Stimulated activated CD8-positive, alpha-beta memory T cell treated with anti-CD3 and anti-CD28 coated beads, Interleukin-4, amount 100 ng/mL, for 48 hours (primary cell): ENCODE measurements at regions not wholly inside any gene's neighbourhood (a gene's known extent, or its start where the extent isn't known, plus 50 kb on each side); places are given as distances from the start of the nearest gene placed in this dataset.
"Not testable (repeated sequence)": the region's sequence is repeated elsewhere in the genome, so short reads cannot be mapped to it uniquely, and the experiment has no call there.

Source experiments
- DNase-seq: peaks from one replicate; pipeline ENCODE4 v3.0.0-alpha.2; 2020

- no peak for DNase-seq
These were observed 280.9 kb upstream of the CYLC2 start for GRCh38 chr9:102714184-102714583.

- DNase-seq = not testable (repeated sequence)
These were observed 282.2 kb upstream of the CYLC2 start for GRCh38 chr9:102712910-102713309.

DNA sequence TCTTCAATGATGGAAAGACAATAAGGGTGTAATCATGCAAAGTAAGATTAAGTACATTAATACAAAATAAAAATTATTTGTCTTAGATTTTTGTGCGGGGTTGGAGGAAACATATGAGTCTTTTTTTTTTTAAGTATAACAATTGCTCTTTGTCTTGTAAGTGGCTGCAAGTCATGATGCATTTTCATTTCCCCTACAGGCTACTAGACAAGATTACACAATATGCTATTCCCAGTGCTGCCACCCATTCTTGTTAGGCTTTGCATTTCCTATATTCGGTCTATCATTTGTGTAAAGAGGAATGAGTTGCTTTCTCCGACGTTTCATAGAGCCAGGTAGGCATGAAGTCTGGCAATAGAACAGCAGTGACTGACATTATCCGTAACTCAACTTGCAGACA, 294.2 kb upstream of the CYLC2 start:
- DNase-seq = no peak

DNA sequence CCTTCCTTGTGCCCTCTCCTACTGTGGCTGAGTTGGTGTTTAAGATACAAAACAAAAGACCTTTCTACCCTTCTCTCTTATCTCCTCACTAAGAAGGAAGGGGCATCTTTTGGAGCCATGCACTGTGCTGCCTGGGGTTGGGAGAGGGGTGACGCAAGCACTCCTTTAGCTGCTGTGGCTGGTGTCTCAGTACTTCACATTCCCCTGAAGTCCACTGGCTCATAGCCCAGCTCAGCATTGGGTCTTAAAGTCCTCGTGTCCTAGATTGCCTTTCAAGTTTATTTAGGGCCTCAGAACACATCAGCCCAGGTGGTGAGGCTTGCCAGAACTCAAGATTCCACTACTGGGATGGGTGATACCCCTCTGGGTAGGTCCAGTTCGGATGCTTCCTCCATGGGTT, 325.9 kb upstream of the CYLC2 start:
- no peak for DNase-seq

DNA sequence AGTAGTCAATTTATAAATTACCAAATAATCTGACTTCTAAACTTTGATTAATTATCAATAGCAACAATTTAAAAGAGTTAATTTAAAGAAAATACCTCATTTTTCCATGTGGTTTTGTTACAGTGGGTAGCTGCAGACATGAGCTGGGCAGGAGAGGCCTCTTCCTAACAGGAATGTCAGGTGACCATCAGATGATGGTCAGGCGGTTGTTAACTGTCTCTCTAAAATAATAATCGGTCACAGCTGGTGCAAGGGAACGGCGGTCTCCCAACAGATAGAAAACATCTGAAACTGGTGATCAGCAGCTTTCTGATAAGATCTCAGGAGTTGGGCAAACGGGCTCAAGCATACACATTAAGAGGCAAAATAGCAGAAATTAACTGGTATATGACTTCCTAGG, 342.7 kb upstream of the CYLC2 start:
- no peak for DNase-seq

DNA sequence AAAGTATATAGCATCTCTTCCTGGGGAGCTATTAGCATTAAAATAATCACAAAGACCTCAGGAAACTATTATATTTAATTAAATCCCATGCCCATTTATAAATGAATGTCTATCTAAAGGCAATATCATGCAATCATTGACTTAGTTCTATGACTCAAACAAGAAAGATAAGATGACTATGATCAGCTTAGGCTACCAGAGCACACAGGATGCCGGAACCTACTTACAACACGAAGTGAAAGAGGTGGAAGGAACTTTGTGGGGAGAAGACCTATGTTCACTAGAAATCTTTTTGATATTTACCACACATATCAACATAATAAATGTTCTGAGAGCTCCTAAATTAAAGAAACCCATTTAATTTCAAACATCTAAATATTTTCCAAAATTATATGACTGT, 344.2 kb upstream of the CYLC2 start:
- no peak for DNase-seq

- no peak for DNase-seq
These were observed 352.5 kb upstream of the CYLC2 start for GRCh38 chr9:102642651-102643050.

DNA sequence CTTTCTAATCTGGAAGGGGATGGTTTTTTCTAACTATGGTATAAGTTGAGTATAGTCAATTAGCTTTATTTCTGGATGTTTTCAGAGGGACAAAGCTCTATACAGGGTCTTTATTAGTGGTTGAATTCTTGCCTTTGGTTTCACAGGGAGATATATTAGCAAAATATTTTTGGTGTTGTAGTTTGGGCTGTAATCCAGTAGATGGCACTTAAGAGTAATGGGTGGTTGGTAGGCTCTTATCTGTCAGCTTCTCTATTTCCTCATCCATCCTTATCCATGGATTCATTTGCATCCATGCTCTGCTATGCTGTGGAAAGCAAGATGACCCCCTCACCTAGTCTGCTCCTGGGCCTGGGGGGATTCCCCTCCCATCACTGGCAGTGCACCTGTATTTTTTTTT, 363.6 kb upstream of the CYLC2 start:
- no peak for DNase-seq

DNA sequence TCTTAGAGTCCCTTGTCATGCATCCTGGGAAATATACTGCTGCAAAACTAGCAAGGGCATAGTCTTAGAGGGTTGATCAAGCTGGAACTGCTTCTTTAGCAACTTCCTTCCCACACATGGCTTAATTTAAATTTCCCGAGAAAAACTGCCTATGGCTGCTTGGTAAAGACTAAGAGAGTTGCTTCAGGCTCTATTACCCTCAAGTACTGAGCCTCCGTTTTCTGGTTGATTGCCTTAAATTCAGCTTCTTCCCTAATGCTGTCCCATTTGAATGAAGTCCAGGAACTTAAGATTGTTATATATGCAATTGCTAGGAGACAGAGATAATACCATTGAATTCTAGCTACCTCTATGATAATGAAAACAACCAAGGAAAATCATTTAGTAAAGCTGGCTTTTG, 385.7 kb upstream of the CYLC2 start:
- no peak for DNase-seq

DNA sequence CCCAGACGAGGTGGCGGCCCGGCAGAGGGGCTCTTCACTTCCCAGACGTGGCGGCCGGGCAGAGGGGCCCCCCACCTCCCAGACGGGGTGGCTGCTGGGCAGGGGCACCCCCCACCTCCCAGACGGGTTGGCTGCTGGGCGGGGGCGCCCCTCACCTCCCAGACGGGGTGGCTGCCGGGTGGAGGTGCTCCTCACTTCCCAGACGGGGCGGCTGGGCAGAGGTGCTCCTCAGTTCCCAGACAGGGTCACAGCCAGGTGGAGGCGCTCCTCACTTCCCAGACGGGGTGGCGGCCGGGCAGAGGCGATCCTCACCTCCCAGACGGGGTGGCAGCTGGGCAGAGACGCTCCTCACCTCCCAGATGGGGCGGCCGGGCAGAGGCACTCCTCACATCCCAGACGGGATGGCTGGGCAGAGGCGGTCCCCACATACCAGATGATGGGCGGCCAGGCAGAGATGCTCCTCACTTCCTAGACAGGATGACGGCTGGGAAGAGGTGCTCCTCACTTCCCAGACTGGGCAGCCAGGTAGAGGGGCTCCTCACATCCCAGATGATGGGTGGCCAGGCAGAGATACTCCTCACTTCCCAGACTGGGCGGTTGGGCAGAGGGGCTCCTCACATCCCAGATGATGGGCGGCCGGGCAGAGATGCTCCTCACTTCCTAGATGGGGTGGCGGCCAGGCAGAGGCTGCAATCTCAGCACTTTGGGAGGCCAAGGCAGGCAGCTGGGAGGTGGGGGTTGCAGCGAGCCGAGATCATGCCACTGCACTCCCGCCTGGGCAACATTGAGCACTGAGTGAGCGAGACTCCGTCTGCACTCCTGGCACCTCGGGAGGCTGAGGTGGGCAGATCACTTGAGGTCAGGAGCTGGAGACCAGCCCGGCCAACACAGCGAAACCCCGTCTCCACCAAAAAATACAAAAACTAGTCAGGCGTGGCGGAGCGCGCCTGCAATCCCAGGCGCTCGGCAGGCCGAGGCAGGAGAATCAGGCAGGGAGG, 391.6 kb upstream of the CYLC2 start:
- DNase-seq = not testable (repeated sequence)

- no peak for DNase-seq
These were observed 400.9 kb upstream of the CYLC2 start for GRCh38 chr9:102594241-102594640.

DNA sequence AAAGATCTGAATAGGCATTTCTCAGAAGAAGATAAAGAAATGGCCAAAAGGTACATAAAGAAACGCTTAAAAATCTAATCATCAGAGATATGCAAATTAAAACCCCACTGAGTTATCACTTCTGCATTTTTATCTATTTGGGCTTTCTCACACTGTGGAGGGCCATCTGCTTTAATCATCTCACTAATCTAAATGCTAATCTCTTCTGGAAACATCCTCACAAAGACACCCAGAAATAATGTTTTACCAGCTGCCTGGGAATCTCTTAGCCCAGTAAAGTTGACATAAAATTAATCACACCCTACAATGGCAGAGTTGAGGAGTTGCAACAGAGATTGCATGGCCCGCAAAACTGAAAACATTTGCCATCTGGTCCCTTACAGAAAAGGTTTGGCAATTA, 407.9 kb upstream of the CYLC2 start:
- no peak for DNase-seq

DNA sequence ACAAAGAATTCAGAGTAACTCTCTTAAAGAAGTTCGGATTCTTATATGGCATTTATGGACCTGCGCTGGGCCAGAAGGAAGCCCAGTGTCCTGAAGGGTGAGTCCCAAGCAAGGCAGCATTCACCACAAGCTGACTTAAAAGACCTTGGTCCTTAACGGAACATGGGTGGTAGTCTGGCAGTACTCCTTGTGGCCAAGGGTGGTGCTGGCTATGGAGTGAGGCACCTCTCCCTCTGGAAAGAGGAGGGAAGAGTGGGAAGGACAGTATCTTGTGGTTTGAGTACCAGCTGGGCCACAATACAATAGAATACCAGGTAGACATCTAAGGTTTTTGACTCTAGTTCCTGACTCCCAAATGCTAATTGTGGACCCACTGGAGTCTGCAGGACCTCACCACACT, 425.7 kb upstream of the CYLC2 start:
- DNase-seq = no peak

GRCh38 chr9:102551346-102551745, 443.8 kb upstream of the CYLC2 start:
- no peak for DNase-seq

DNA sequence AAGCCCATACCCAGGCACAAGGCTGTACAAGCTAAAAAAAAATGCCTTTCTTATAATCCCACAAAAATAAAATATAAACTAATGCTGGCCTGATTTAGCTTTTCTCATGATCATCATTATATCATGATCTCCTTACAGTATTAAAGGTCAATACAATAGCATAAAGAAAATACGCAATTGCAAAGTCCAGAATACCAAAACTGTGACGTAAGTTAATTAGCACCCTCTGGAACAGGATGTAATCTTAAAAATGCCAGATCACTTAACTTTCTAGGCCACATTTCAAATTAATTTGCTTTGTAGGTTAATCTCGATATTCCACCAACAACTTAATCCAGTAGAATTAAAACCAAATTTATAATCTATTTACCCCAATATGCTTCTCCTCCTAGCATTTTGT, 444.2 kb upstream of the CYLC2 start:
- no peak for DNase-seq

- no peak for DNase-seq
These were observed 444.9 kb upstream of the CYLC2 start for GRCh38 chr9:102550266-102550665.

DNA sequence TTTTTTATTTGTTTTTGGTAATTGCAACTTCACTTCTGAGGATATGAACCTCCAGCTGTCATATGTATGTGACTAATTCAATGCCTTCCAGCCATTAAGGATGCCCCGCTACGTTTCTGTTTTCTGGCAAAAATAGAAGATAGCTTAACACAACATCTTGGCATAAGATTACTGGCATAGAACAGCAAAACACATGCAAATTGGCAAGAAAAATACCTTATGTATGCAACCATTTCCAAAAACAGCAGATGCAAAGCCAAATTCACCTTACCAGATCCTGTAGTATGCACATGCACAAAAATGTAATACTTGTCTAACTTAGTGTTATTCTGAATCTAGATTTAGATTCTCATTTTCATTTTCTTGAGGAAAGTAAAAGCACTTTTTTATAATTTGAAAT, 461.1 kb upstream of the CYLC2 start:
- no peak for DNase-seq

- DNase-seq = no peak
These were observed 473.9 kb upstream of the CYLC2 start for GRCh38 chr9:102521097-102521755.

GRCh38 chr9:102519423-102519822, 475.7 kb upstream of the CYLC2 start:
- no peak for DNase-seq

GRCh38 chr9:102518324-102518723, 476.8 kb upstream of the CYLC2 start:
- no peak for DNase-seq

GRCh38 chr9:102514541-102514940, 480.6 kb upstream of the CYLC2 start:
- DNase-seq = no peak

- DNase-seq = no peak
These were observed 488.0 kb upstream of the CYLC2 start for GRCh38 chr9:102507044-102507687.

GRCh38 chr9:102506406-102506805, 488.7 kb upstream of the CYLC2 start:
- no peak for DNase-seq

DNA sequence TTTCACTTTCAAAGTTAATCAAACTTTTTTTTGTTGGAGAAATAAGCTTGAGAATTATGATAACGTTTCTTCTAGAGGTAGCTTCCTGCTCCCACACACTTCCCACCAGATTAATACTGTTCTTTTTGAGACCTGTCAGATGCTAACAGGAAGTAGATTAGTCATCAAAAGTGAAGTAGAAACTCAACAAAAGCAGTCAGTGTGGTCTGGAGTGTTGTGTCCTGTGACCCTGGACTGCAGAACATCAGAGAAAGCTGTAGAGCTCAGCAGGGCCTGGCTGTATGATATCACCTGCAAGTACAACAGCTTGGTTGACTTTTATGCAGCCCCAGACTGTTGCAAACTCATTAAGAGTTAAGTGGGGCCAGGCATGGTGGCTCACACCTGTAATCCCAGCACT, 495.7 kb upstream of the CYLC2 start:
- no peak for DNase-seq
